ENCODE measurements at regions not wholly inside any gene's neighbourhood (a gene's known extent, or its start where the extent isn't known, plus 50 kb on each side); places are given as distances from the start of the nearest gene placed in this dataset.

- TF ChIP-seq CTCF (conservative IDR thresholded peaks at IDR 0.05; ENCODE audit: low read length) = no peak
- no peak for TF ChIP-seq EZH2phosphoT487 (IDR thresholded peaks at IDR 0.05; ENCODE audit: borderline replicate concordance)
Observed at GRCh38 chr2:234422273-234422732, 74.6 kb downstream of the ARL4C start.

Data from Loucy (cell line).